HepG2 (cell line): ENCODE measurements at regions not wholly inside any gene's neighbourhood (a gene's known extent, or its start where the extent isn't known, plus 50 kb on each side); places are given as distances from the start of the nearest gene placed in this dataset.

ENCODE experiments used
- ATAC-seq: fragments of 200-7000 bp; cut with Tn5 transposase; 3 replicates; pipeline ENCODE4 v1.9.1; 2020; ENCODE audit warnings: mild to moderate bottlenecking, moderate library complexity
- BruUV-seq: library from RNA; stranded (reverse); fragments of 400-500 nt; replicated peaks from 2 replicates; lab custom pipeline; 2021; lab: Mats Ljungman, UMichigan
- CTCF ChIA-PET: fragments of 300-600 bp; formaldehyde crosslinking; extraction: SDS; loops from one replicate; lab custom pipeline; 2021; ENCODE audit warnings: low total read pairs, inconsistent platforms, low intra/inter-chr PET ratio; lab: Yijun Ruan, JAX
- POLR2A ChIA-PET: fragments of 350-600 bp; sonication (Branson Sonifier 250); formaldehyde crosslinking; loops from one replicate; lab custom pipeline; 2020; ENCODE audit warnings: antibody characterized with exemption, inconsistent platforms; lab: Yijun Ruan, JAX
- DNase-seq: peaks from one replicate; pipeline ENCODE4 v3.0.0-alpha.2; 2015; ENCODE audit warnings: low spot score
- FAIRE-seq: peaks from 3 replicates; lab custom pipeline; 2011; peaks lifted over from hg19 to GRCh38; lab: Jason Lieb, UNC
- H2AFZ ChIP-seq: one replicate; pipeline ENCODE4 v1.6.1; 2011; ENCODE audit warnings: low read length, inconsistent platforms
- H3K27ac ChIP-seq: fragments of 300-600 bp; 3 replicates; pipeline ENCODE4 v1.8.0; 2011; ENCODE audit warnings: mixed run types, mild to moderate bottlenecking, mixed read lengths, low read length, inconsistent platforms; ENCODE audit not compliant: insufficient read depth; ENCODE audit errors: extremely low read length
- H3K27me3 ChIP-seq, 2 experiments: fragments of 200-600 bp in 1 of 2; 2 replicates in 1 of 2; 3 replicates in 1 of 2; pipeline versions ENCODE4 v1.6.0 to v1.8.0; 2011; ENCODE audit warnings: low read length in 2 of 2, mild to moderate bottlenecking in 2 of 2, moderate library complexity in 2 of 2, inconsistent platforms in 1 of 2; ENCODE audit not compliant: insufficient read depth in 2 of 2, control insufficient read depth in 1 of 2
- H3K36me3 ChIP-seq, 2 experiments: fragments of 200-600 bp in 1 of 2; replicated peaks in 1 of 2; 2 replicates in 1 of 2; 3 replicates in 1 of 2; pipeline versions ENCODE4 v1.5.1 to v1.8.0; 2011; ENCODE audit warnings: low read length in 2 of 2, inconsistent platforms in 1 of 2; ENCODE audit not compliant: insufficient read depth in 2 of 2, control insufficient read depth in 1 of 2
- H3K4me1 ChIP-seq: 2 replicates; pipeline ENCODE4 v1.5.1; 2012; ENCODE audit warnings: low read length, inconsistent platforms; ENCODE audit not compliant: insufficient read depth
- H3K4me2 ChIP-seq: 2 replicates; pipeline ENCODE4 v1.6.0; 2011; ENCODE audit warnings: low read depth, low read length, inconsistent platforms
- H3K4me3 ChIP-seq, 3 experiments: fragments of 200-600 bp in 1 of 3; sonication (generic), shearing (Covaris generic) in 1 of 3; replicated peaks in 1 of 3; 2 replicates each; pipeline ENCODE4 v1.5.1; 2011 to 2016; ENCODE audit warnings: low read length in 3 of 3, inconsistent platforms in 2 of 3, low read depth in 2 of 3, mild to moderate bottlenecking in 2 of 3, control low read depth in 1 of 3, mixed read lengths in 1 of 3; ENCODE audit not compliant: insufficient read depth in 1 of 3
- H3K79me2 ChIP-seq: one replicate; pipeline ENCODE4 v1.6.1; 2011; ENCODE audit warnings: low read length, inconsistent platforms; ENCODE audit not compliant: insufficient read depth
- H3K9ac ChIP-seq: 2 replicates; pipeline ENCODE4 v1.6.0; 2011; ENCODE audit warnings: mild to moderate bottlenecking, low read depth, low read length, inconsistent platforms; ENCODE audit not compliant: insufficient read depth
- H3K9me3 ChIP-seq: 2 replicates; pipeline ENCODE4 v1.5.1; 2012; ENCODE audit warnings: mild to moderate bottlenecking, low read length
- H4K20me1 ChIP-seq: 2 replicates; pipeline ENCODE4 v1.6.0; 2011; ENCODE audit warnings: inconsistent platforms, mild to moderate bottlenecking, low read length, moderate library complexity; ENCODE audit not compliant: insufficient read depth
- ARNT ChIP-seq: fragments of 450-650 bp; IDR thresholded peaks from 2 replicates; pipeline ENCODE4 v1.6.1; 2017
- ATF3 ChIP-seq: sonication (generic); formaldehyde crosslinking; IDR thresholded peaks from 2 replicates; pipeline ENCODE4 v1.4.0; 2020; ENCODE audit warnings: missing genetic modification reagents
- ELK4 ChIP-seq: sonication (generic); formaldehyde crosslinking; IDR thresholded peaks from 2 replicates; pipeline ENCODE4 v1.9.0; 2021; ENCODE audit warnings: missing genetic modification reagents, borderline replicate concordance
- PREB ChIP-seq: sonication (generic); formaldehyde crosslinking; IDR thresholded peaks from 2 replicates; pipeline ENCODE4 v1.4.0; 2020; ENCODE audit warnings: missing genetic modification reagents
- SALL2 ChIP-seq: sonication (generic); formaldehyde crosslinking; IDR thresholded peaks from 2 replicates; pipeline ENCODE4 v1.8.1; 2023; ENCODE audit warnings: mild to moderate bottlenecking, missing genetic modification reagents, inconsistent platforms
- SIX1 ChIP-seq: sonication (generic); formaldehyde crosslinking; IDR thresholded peaks from 2 replicates; pipeline ENCODE4 v1.4.0; 2020; ENCODE audit warnings: missing genetic modification reagents, borderline replicate concordance
- TCF7 ChIP-seq: sonication (generic); IDR thresholded peaks from 2 replicates; pipeline ENCODE4 v1.6.1; 2016; ENCODE audit warnings: antibody characterized with exemption, low read depth
- ZNF260 ChIP-seq: sonication (generic); formaldehyde crosslinking; IDR thresholded peaks from 2 replicates; pipeline ENCODE4 v1.4.0; 2020; ENCODE audit warnings: missing genetic modification reagents, low read depth, mild to moderate bottlenecking, borderline replicate concordance
- ZNF281 ChIP-seq: sonication (generic); formaldehyde crosslinking; IDR thresholded peaks from 2 replicates; pipeline ENCODE4 v1.4.0; 2020; ENCODE audit warnings: missing genetic modification reagents, borderline replicate concordance
- ZNF33A ChIP-seq: sonication (generic); formaldehyde crosslinking; IDR thresholded peaks from 2 replicates; pipeline ENCODE4 v1.5.1; 2020; ENCODE audit warnings: missing genetic modification reagents, mild to moderate bottlenecking, moderate library complexity, borderline replicate concordance
- ZNF34 ChIP-seq: sonication (generic); formaldehyde crosslinking; IDR thresholded peaks from 2 replicates; pipeline ENCODE4 v1.4.0; 2020; ENCODE audit warnings: mild to moderate bottlenecking, missing genetic modification reagents, borderline replicate concordance
- ZNF432 ChIP-seq: sonication (generic); formaldehyde crosslinking; IDR thresholded peaks from 2 replicates; pipeline ENCODE4 v1.5.0; 2020; ENCODE audit warnings: missing genetic modification reagents, mild to moderate bottlenecking, borderline replicate concordance
- ZNF614 ChIP-seq: IDR thresholded peaks from 2 replicates; pipeline ENCODE4 v1.6.1; 2018; ENCODE audit warnings: missing biosample characterization, missing genetic modification reagents, inconsistent platforms, borderline replicate concordance
- ZNF737 ChIP-seq: sonication (generic); formaldehyde crosslinking; IDR thresholded peaks from 2 replicates; pipeline ENCODE4 v1.5.0; 2020; ENCODE audit warnings: missing genetic modification reagents, mild to moderate bottlenecking, borderline replicate concordance
- WGBS: methylation state at CpG from one replicate; pipeline ENCODE4 v1.1.6; 2017; ENCODE audit warnings: low lambda C conversion rate; 5-methylcytosine and 5-hydroxymethylcytosine counted together
- in situ Hi-C: cut with HindIII; loops from 2 replicates; pipeline ENCODE4 v1.10.0; 2017; ENCODE audit warnings: low pct_unique_long_range_greater_than_20kb; ENCODE audit not compliant: extremely low pct_ligation_motif_present
- intact Hi-C: fragments of 100-400 bp; cut with micrococcal nuclease; formaldehyde crosslinking; loops from one replicate; pipeline ENCODE4 v1.10.0; 2022; ENCODE audit not compliant: unreplicated experiment

- BruUV-seq, result no TSS peak
- CTCF ChIA-PET, result no interaction called here
- no peak for TF ChIP-seq PREB
- TF ChIP-seq ZNF281 (CRISPR knock-in tag), result no peak
- no peak for TF ChIP-seq ZNF432 (CRISPR knock-in tag)
- TF ChIP-seq ATF3, result no peak
- no peak for TF ChIP-seq ZNF34 (CRISPR knock-in tag)
- no peak for TF ChIP-seq ZNF614 (CRISPR knock-in tag)
- TF ChIP-seq ZNF737 (CRISPR knock-in tag), result no peak
- no peak for TF ChIP-seq TCF7
- TF ChIP-seq ZNF260 (CRISPR knock-in tag), result no peak
- TF ChIP-seq ARNT, result no peak
- no peak for TF ChIP-seq SALL2 (CRISPR knock-in tag)
- TF ChIP-seq ELK4 (CRISPR knock-in tag), result no peak
- no peak for TF ChIP-seq SIX1 (CRISPR knock-in tag)
- TF ChIP-seq ZNF33A, result no peak
Observed at GRCh38 chr18:61943175-61943964, 50.6 kb upstream of the RNF152 start.

More at GRCh38 chr18:61943175-61943964, 50.6 kb upstream of the RNF152 start:
- Histone ChIP-seq H3K9ac (no peak overlapping the region), H3K27ac (no peak overlapping the region), H3K9me3 (no peaks in the 10 kb centered on the region), H3K27me3 (peaks cover 0 to 5% of the 10 kb centered on the region in 2 experiments; a peak in 2 of 5 replicates), H3K79me2 (no peaks in the 10 kb centered on the region), H3K4me2 (no peak overlapping the region), H3K36me3 (no peaks in the 10 kb centered on the region), H2AFZ (no peak overlapping the region), H4K20me1 (no peaks in the 10 kb centered on the region), H3K4me1 (no peaks in the 10 kb centered on the region), H3K4me3 (no peak overlapping the region)
- FAIRE-seq (no peak), ATAC-seq (no peak), DNase-seq (no peak)
- in situ Hi-C loops (no loop called here), intact Hi-C loops (no loop called here)
- POLR2A ChIA-PET, result no interaction called here
- 8% methylated on average over 3 of the region's 3 CpGs for WGBS
